ENCODE measurements at regions not wholly inside any gene's neighbourhood (a gene's known extent, or its start where the extent isn't known, plus 50 kb on each side); places are given as distances from the start of the nearest gene placed in this dataset.

GRCh38 chrY:8466813-8467212, 870.5 kb upstream of the TSPY4 start:
- Histone ChIP-seq H3K9me3 (ENCODE audit: severe bottlenecking) (no peaks in the 10 kb centered on the region), H3K4me3 (ENCODE audit: severe bottlenecking) (no peak overlapping the region), H3K27ac (ENCODE audit: poor library complexity, severe bottlenecking) (no peak overlapping the region), H3K36me3 (ENCODE audit: low read depth) (no peaks in the 10 kb centered on the region), H3K27me3 (ENCODE audit: insufficient read depth, poor library complexity, severe bottlenecking) (no peaks in the 10 kb centered on the region), H3K4me1 (ENCODE audit: insufficient read depth, poor library complexity, severe bottlenecking) (no peaks in the 10 kb centered on the region)
- ATAC-seq (ENCODE audit: low read depth) (no peak), DNase-seq (ENCODE audit: low spot score) (no peak)
- TF ChIP-seq CTCF (IDR thresholded peaks at IDR 0.05; ENCODE audit: poor library complexity, severe bottlenecking): no peak

GRCh38 chrY:8470249-8470648, 867.0 kb upstream of the TSPY4 start:
- no peaks in the 10 kb centered on the region for H3K27me3 ChIP-seq (ENCODE audit: insufficient read depth, poor library complexity, severe bottlenecking)
- ATAC-seq (ENCODE audit: low read depth) (no peak), DNase-seq (ENCODE audit: low spot score) (no peak)
- no peak overlapping the region for H3K4me3 ChIP-seq (ENCODE audit: severe bottlenecking)
- no peaks in the 10 kb centered on the region for H3K36me3 ChIP-seq (ENCODE audit: low read depth)
- H3K4me1 ChIP-seq (ENCODE audit: insufficient read depth, poor library complexity, severe bottlenecking): no peaks in the 10 kb centered on the region
- no peaks in the 10 kb centered on the region for H3K9me3 ChIP-seq (ENCODE audit: severe bottlenecking)
- H3K27ac ChIP-seq (ENCODE audit: poor library complexity, severe bottlenecking): no peak overlapping the region
- TF ChIP-seq CTCF (IDR thresholded peaks at IDR 0.05; ENCODE audit: poor library complexity, severe bottlenecking): no peak

- no peak for DNase-seq (ENCODE audit: low spot score)
- no peak overlapping the region for H3K27ac ChIP-seq (ENCODE audit: poor library complexity, severe bottlenecking)
- H3K36me3 ChIP-seq (ENCODE audit: low read depth): no peaks in the 10 kb centered on the region
- no peak for ATAC-seq (ENCODE audit: low read depth)
- H3K27me3 ChIP-seq (ENCODE audit: insufficient read depth, poor library complexity, severe bottlenecking): no peaks in the 10 kb centered on the region
- H3K4me3 ChIP-seq (ENCODE audit: severe bottlenecking): no peak overlapping the region
- no peak for TF ChIP-seq CTCF (IDR thresholded peaks at IDR 0.05; ENCODE audit: poor library complexity, severe bottlenecking)
- no peaks in the 10 kb centered on the region for H3K9me3 ChIP-seq (ENCODE audit: severe bottlenecking)
- H3K4me1 ChIP-seq (ENCODE audit: insufficient read depth, poor library complexity, severe bottlenecking): no peaks in the 10 kb centered on the region
Measured at GRCh38 chrY:8479141-8479540, 858.1 kb upstream of the TSPY4 start.

- no peak for ATAC-seq (ENCODE audit: low read depth)
- H3K9me3 ChIP-seq (ENCODE audit: severe bottlenecking): no peaks in the 10 kb centered on the region
- no peaks in the 10 kb centered on the region for H3K36me3 ChIP-seq (ENCODE audit: low read depth)
- peaks cover 5% of the 10 kb centered on the region for H3K4me1 ChIP-seq (ENCODE audit: insufficient read depth, poor library complexity, severe bottlenecking)
- no peaks in the 10 kb centered on the region for H3K27me3 ChIP-seq (ENCODE audit: insufficient read depth, poor library complexity, severe bottlenecking)
- no peak overlapping the region for H3K27ac ChIP-seq (ENCODE audit: poor library complexity, severe bottlenecking)
- H3K4me3 ChIP-seq (ENCODE audit: severe bottlenecking): no peak overlapping the region
- no peak for TF ChIP-seq CTCF (IDR thresholded peaks at IDR 0.05; ENCODE audit: poor library complexity, severe bottlenecking)
- no peak for DNase-seq (ENCODE audit: low spot score)
Measured at GRCh38 chrY:8488955-8489354, 848.3 kb upstream of the TSPY4 start.

- Histone ChIP-seq H3K27me3 (ENCODE audit: insufficient read depth, poor library complexity, severe bottlenecking) (no peaks in the 10 kb centered on the region), H3K27ac (ENCODE audit: poor library complexity, severe bottlenecking) (peak overlapping the region; percentile 5), H3K9me3 (ENCODE audit: severe bottlenecking) (no peaks in the 10 kb centered on the region), H3K4me1 (ENCODE audit: insufficient read depth, poor library complexity, severe bottlenecking) (peaks cover 5% of the 10 kb centered on the region), H3K36me3 (ENCODE audit: low read depth) (no peaks in the 10 kb centered on the region), H3K4me3 (ENCODE audit: severe bottlenecking) (no peak overlapping the region)
- TF ChIP-seq CTCF (IDR thresholded peaks at IDR 0.05; ENCODE audit: poor library complexity, severe bottlenecking): no peak
- DNase-seq (ENCODE audit: low spot score) (no peak), ATAC-seq (ENCODE audit: low read depth) (peak; percentile 75)
Measured at GRCh38 chrY:8489880-8490630, 847.2 kb upstream of the TSPY4 start.

Data from RWPE2 (cell line).